ENCODE measurements at regions not wholly inside any gene's neighbourhood (a gene's known extent, or its start where the extent isn't known, plus 50 kb on each side); places are given as distances from the start of the nearest gene placed in this dataset.

DNA sequence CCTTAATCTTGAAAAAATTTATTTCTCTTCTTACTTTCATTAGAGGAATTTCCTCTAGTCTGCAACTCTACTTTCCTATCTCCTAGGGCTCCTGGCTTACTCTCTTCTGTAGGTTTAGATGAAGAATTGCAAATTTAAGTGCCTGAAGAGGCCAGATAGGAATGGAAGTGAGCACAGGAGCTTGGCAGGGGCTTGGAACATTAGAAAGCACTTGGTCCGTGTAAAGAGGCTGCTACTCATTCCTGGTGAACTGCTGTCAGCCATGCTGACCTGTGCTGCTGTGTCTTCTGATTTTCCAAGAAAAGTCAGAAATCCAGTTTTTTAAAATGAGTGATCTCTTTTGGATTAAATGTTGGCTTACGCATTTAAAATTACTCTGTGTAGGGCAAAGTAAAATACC lies 210.9 kb upstream of the CLINT1 start:
- TF ChIP-seq, protein P1, sequence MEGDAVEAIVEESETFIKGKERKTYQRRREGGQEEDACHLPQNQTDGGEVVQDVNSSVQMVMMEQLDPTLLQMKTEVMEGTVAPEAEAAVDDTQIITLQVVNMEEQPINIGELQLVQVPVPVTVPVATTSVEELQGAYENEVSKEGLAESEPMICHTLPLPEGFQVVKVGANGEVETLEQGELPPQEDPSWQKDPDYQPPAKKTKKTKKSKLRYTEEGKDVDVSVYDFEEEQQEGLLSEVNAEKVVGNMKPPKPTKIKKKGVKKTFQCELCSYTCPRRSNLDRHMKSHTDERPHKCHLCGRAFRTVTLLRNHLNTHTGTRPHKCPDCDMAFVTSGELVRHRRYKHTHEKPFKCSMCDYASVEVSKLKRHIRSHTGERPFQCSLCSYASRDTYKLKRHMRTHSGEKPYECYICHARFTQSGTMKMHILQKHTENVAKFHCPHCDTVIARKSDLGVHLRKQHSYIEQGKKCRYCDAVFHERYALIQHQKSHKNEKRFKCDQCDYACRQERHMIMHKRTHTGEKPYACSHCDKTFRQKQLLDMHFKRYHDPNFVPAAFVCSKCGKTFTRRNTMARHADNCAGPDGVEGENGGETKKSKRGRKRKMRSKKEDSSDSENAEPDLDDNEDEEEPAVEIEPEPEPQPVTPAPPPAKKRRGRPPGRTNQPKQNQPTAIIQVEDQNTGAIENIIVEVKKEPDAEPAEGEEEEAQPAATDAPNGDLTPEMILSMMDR (conservative IDR thresholded peaks at IDR 0.05; ENCODE audit: low read depth, low read length): no peak
- no peak overlapping the region for H3K4me3 ChIP-seq (ENCODE audit: low read depth, low read length)
- DNase-seq (ENCODE audit: low read depth): no peak

GRCh38 chr5:158068964-158069363 lies 210.0 kb upstream of the CLINT1 start:
- TF ChIP-seq, protein P1 (conservative IDR thresholded peaks at IDR 0.05; ENCODE audit: low read depth, low read length): no peak
- DNase-seq (ENCODE audit: low read depth): no peak
- H3K4me3 ChIP-seq (ENCODE audit: low read depth, low read length): no peak overlapping the region

DNA sequence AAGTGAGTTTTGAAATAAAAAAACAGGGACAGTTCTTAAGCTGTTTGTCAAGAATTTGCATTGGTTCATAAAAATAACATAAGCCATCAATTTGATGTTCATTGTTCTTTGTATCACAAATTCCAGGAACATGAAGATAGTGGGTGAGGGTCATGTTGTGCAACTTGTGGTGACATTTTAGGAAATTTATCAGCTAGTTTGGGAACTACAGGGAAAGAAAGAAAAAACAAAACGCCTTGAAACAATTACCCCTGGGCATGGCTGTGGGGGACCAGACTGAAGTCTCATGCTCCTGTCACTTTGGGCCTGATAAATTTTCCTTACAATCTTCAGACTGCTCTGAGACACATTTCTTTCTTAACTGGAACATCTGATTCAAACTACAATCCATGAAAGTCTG lies 207.1 kb upstream of the CLINT1 start:
- DNase-seq (ENCODE audit: low read depth): no peak
- TF ChIP-seq, protein P1 (conservative IDR thresholded peaks at IDR 0.05; ENCODE audit: low read depth, low read length): no peak
- no peak overlapping the region for H3K4me3 ChIP-seq (ENCODE audit: low read depth, low read length)

DNA sequence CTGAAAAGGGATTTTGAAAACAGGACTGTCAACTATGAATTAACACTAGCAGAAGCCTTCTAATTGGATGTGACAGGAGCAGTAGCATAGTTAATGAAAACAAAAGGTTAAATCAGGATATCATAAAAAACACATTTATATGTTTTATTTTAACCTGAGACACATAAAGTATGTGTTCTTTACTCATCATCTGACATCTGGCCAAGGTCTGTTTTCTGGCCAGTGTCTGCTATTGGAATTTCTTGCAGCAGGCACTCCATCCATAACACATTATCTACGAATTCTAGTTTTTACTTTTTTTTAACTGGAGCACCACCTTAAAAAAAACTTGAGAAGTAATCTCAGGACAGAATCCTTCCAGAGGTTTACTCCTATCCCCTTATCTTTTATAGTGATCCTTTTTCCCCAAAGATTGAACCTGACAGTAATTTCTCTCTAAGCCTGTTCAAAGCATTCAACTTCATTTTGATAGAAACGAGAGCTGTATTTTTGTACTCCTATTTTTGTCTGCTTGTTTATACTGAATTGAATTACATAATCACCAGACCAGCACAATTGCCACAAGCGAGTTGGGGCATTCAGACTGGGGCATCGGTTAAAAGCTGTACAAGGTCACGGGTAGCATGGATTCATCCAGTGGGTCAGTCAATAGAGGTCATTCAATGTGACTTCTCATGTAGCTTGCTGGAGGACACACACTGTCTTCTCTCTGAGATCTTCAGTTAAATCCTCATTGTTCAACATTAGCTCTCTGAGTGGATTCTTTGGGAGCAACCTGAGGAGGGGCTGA lies 205.6 kb upstream of the CLINT1 start:
- TF ChIP-seq, protein P1 (conservative IDR thresholded peaks at IDR 0.05; ENCODE audit: low read depth, low read length): no peak
- H3K4me3 ChIP-seq (ENCODE audit: low read depth, low read length): no peak overlapping the region
- no peak for DNase-seq (ENCODE audit: low read depth)

- TF ChIP-seq, protein P1 (conservative IDR thresholded peaks at IDR 0.05; ENCODE audit: low read depth, low read length): no peak
- H3K4me3 ChIP-seq (ENCODE audit: low read depth, low read length): no peak overlapping the region
- no peak for DNase-seq (ENCODE audit: low read depth)
Measured at GRCh38 chr5:158063052-158063451, 204.1 kb upstream of the CLINT1 start.

DNA sequence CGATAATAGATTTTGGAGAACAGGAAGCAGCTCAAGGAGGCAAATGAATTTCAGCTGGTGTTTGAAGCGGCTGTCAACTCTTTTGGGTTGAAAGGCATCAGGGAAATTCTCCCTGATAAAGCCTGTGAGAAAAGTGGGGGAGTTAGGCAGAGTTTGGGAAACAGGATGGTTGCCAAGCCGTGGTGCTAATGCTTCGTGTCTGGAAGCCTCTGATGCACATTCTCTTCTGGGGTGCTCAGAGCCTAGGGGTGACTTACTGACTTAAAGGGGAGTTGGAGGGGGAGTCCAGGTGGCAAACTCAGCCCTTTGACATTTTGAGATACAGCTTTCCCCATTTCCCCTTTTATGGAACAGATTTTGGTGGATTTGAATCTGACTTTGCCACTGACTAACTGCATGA lies 202.5 kb upstream of the CLINT1 start:
- DNase-seq (ENCODE audit: low read depth): no peak
- no peak overlapping the region for H3K4me3 ChIP-seq (ENCODE audit: low read depth, low read length)
- TF ChIP-seq, protein P1 (conservative IDR thresholded peaks at IDR 0.05; ENCODE audit: low read depth, low read length): no peak

GRCh38 chr5:158060212-158060611 lies 201.3 kb upstream of the CLINT1 start:
- TF ChIP-seq, protein P1 (conservative IDR thresholded peaks at IDR 0.05; ENCODE audit: low read depth, low read length): no peak
- no peak for DNase-seq (ENCODE audit: low read depth)
- H3K4me3 ChIP-seq (ENCODE audit: low read depth, low read length): no peak overlapping the region
